ENCODE measurements at regions not wholly inside any gene's neighbourhood (a gene's known extent, or its start where the extent isn't known, plus 50 kb on each side); places are given as distances from the start of the nearest gene placed in this dataset.

GRCh38 chr2:34254272-34254878 lies 655.3 kb upstream of the FAM98A start:
- no peak for TF ChIP-seq POLR2AphosphoS5 (IDR thresholded peaks at IDR 0.05; ENCODE audit: low read depth, low read length)
- no peak for TF ChIP-seq TAF1 (IDR thresholded peaks at IDR 0.05; ENCODE audit: borderline replicate concordance, low read depth, low read length)
